ENCODE measurements at regions not wholly inside any gene's neighbourhood (a gene's known extent, or its start where the extent isn't known, plus 50 kb on each side); places are given as distances from the start of the nearest gene placed in this dataset.

DNA sequence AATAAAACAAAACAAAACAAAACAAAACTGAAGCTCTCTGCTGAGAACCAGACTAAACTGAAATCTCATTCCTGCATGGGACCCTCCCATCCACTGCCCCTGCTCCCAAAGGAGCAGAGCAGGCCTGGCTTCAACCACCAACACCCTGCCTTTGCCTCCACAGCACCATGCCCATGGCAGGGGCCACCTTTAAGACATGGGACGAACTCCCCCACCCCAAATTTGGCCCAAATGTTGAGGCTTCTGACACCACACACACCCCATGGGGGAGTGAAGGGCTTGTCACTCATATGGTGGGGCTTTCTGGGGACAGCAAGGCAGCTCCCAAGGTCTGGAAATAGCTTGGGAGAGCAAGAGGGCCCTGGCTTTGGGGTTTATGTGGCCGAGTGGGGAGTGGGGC is 177.2 kb downstream of the KIF26A start:
- no peak overlapping the region for H3K4me3 ChIP-seq (ENCODE audit: low read depth, low read length)
- TF ChIP-seq, protein P1, sequence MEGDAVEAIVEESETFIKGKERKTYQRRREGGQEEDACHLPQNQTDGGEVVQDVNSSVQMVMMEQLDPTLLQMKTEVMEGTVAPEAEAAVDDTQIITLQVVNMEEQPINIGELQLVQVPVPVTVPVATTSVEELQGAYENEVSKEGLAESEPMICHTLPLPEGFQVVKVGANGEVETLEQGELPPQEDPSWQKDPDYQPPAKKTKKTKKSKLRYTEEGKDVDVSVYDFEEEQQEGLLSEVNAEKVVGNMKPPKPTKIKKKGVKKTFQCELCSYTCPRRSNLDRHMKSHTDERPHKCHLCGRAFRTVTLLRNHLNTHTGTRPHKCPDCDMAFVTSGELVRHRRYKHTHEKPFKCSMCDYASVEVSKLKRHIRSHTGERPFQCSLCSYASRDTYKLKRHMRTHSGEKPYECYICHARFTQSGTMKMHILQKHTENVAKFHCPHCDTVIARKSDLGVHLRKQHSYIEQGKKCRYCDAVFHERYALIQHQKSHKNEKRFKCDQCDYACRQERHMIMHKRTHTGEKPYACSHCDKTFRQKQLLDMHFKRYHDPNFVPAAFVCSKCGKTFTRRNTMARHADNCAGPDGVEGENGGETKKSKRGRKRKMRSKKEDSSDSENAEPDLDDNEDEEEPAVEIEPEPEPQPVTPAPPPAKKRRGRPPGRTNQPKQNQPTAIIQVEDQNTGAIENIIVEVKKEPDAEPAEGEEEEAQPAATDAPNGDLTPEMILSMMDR (IDR thresholded peaks at IDR 0.05; ENCODE audit: low read depth, low read length, missing control alignments), result no peak
- no peak for DNase-seq (ENCODE audit: low read depth)

DNA sequence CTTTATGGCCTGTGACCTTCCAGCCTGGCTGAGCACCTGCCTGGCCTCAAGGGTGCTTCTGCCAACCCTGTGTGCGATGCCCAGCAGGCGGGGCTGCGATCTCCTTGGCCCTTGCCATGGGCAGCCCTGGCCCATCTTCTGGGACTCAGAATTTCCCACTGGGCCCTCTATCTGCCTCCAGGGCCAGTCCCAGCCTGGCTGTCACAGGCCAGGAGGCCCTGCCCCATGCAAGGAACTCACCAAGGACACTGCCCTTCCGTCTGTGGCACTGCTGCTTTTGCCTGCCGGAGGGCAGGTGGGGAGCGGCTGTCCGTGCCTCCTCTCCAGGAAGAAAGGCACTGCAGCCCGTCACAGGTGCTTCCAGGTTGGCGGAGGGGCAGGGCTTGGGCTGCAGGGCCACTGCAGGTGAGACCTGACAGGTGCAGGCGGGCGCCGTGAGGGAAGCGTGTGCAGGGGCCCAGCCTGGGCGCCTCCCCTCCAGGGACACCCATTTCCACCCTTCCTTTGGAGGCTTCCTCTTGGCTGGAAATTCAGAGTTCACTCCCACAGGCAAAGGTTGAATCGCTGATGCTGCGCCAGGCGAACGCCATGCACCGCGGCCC is 177.8 kb downstream of the KIF26A start:
- TF ChIP-seq, protein P1 (IDR thresholded peaks at IDR 0.05; ENCODE audit: low read depth, low read length, missing control alignments), result no peak
- H3K4me3 ChIP-seq (ENCODE audit: low read depth, low read length), result no peak overlapping the region
- DNase-seq (ENCODE audit: low read depth), result no peak

DNA sequence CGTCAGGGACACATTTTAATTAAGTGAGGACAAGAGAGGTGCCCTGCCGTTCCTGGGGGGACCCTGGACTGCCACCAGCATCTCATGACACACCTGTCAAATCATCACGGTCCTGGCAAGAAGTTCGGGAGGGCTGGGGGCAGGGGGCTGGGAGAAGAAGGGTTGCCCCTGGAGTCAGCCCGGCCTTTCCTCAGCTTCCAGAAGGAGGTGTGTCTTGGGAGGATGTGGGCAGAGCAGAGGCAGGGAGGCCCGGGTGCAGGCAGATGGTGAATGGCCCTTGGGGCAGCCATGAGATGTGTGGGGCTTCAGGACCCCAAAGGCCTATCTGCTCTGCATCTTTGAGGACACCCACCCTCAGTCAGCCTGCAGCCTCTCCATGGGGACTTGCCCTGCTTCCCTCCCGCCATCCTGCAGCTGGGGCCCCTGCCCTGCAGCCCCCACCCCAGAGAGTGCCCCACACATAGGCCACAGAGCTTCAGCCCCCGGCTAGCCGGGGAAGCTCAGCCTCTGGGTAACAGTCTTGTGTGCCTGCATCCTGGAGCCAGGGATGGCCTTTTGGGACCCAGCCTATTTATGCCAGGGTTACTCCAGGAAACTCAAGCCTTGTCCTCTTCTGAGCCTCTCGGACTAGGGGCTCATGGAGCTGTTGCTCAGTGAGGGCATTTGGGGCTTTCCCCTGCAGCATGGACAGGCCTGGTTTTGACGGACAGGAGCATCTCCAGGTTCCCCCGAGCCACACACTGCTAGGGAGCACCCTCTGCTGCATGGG is 178.5 kb downstream of the KIF26A start:
- DNase-seq (ENCODE audit: low read depth), result no peak
- H3K4me3 ChIP-seq (ENCODE audit: low read depth, low read length), result no peak overlapping the region
- TF ChIP-seq, protein P1 (IDR thresholded peaks at IDR 0.05; ENCODE audit: low read depth, low read length, missing control alignments), result no peak

DNA sequence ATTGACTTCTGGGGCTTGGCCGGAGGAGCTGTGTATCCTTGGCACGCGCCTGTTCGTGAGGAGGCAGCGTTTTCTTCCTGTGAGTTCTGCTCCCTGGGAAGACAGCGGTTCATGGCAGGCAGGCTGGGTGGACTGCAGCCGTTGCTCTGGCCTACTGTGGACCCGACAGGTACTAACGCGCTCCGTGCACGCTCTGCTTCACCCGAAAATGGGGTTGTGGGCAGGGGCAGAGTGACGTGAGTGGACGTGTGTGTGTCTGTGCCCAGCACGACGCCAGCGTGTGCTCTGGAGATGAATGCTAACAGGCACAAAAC is 179.1 kb downstream of the KIF26A start:
- TF ChIP-seq, protein P1 (IDR thresholded peaks at IDR 0.05; ENCODE audit: low read depth, low read length, missing control alignments), result no peak
- DNase-seq (ENCODE audit: low read depth), result no peak
- H3K4me3 ChIP-seq (ENCODE audit: low read depth, low read length), result no peak overlapping the region

DNA sequence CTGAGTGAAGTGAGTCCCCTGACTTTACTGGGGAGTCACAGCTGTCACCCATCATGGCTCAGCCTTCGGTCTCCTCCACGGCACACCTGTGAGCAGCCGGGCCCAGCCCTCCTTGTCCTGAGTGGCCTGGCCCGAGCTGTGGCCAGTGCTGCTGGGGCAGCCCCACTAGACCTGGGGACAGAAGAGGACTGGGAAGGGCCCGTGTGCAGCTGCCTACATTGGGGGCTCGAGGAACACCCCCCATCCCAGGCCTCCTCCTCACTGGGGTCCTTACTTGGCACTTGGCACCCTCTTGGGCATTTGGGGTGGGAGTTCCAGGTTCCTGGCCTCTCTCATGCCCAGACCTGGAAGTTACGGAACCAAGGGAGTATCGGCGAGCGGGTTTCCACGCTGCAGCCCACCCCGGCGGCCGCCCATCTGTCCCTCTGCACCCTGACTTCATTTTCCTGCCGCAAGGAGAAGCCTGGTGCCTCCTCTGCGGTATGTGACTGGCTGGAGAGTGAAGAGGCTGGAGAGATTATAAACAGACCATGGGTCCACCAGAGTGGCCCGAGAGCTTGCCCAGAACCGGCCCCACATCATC is 179.7 kb downstream of the KIF26A start:
- DNase-seq (ENCODE audit: low read depth), result no peak
- H3K4me3 ChIP-seq (ENCODE audit: low read depth, low read length), result no peak overlapping the region
- TF ChIP-seq, protein P1 (IDR thresholded peaks at IDR 0.05; ENCODE audit: low read depth, low read length, missing control alignments), result no peak

DNA sequence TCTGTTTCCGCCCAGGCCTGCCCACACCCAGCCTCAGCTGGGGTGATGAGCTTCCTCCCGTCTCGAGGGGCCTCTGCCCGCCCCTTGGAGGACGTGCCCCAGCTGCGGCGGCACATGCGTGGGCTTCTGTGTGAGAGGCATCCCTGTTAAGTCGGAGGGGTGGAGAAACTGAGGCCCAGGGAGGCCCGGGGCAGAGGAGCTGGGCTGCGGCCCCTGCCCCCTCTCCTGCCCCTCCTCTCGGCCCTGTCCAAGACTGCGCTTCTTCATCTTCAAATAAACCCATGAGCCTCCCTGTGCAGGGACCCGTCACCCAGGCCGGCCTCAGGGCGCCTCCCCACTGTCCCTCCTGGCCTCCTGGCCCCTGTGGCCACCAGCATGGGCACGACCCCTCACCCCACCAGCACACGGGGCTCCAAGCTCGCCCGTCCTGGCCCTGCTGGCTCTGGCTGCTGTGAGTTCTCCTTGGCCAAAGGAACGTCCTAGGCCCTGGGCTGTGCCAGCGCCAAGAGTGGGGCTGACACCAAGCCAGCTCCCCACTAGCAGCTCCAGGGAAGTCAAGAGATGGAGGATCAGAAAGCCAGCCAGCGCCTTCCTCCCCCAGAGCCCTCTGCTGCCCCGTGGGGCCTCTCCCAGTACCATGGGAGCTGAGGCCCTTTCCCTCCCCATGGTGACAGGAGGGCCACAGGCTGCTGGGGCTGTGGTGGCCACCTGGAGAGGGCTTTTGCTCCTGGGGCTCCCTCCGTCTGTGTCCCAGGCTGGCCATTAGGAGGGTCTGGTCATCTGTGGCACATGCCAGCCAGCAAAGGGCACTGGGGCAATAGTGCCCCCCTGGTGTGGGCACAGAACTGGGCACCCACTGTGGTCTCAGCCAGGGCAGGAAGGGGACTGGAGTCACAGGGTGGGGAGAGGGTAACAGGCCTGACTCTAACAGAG is 180.4 kb downstream of the KIF26A start:
- TF ChIP-seq, protein P1 (IDR thresholded peaks at IDR 0.05; ENCODE audit: low read depth, low read length, missing control alignments), result no peak
- DNase-seq (ENCODE audit: low read depth), result no peak
- H3K4me3 ChIP-seq (ENCODE audit: low read depth, low read length), result no peak overlapping the region

All from GM12864 (cell line).